Loucy (cell line): ENCODE measurements at regions not wholly inside any gene's neighbourhood (a gene's known extent, or its start where the extent isn't known, plus 50 kb on each side); places are given as distances from the start of the nearest gene placed in this dataset.

ENCODE experiments used
- CTCF ChIP-seq: fragments of 200-600 bp; sonication (generic); conservative IDR thresholded peaks from 2 replicates; pipeline ENCODE4 v1.5.1; 2014; ENCODE audit warnings: mild to moderate bottlenecking, antibody characterized with exemption, low read length
- EZH2phosphoT487 ChIP-seq: fragments of 200-600 bp; IDR thresholded peaks from 2 replicates; pipeline ENCODE4 v1.6.1; 2018; ENCODE audit warnings: antibody characterized with exemption, mild to moderate bottlenecking, moderate library complexity, borderline replicate concordance

GRCh38 chr6:41462033-41462432, 84.1 kb upstream of the FOXP4 start:
- no peak for TF ChIP-seq CTCF
- TF ChIP-seq EZH2phosphoT487 = no peak
